Germinal center (tissue), 1 donor: ENCODE measurements at regions not wholly inside any gene's neighbourhood (a gene's known extent, or its start where the extent isn't known, plus 50 kb on each side); places are given as distances from the start of the nearest gene placed in this dataset.

Experiments used
- DNase-seq: peaks from one replicate; pipeline ENCODE4 v3.0.0; 2012; ENCODE audit warnings: mixed read lengths, low spot score

DNA sequence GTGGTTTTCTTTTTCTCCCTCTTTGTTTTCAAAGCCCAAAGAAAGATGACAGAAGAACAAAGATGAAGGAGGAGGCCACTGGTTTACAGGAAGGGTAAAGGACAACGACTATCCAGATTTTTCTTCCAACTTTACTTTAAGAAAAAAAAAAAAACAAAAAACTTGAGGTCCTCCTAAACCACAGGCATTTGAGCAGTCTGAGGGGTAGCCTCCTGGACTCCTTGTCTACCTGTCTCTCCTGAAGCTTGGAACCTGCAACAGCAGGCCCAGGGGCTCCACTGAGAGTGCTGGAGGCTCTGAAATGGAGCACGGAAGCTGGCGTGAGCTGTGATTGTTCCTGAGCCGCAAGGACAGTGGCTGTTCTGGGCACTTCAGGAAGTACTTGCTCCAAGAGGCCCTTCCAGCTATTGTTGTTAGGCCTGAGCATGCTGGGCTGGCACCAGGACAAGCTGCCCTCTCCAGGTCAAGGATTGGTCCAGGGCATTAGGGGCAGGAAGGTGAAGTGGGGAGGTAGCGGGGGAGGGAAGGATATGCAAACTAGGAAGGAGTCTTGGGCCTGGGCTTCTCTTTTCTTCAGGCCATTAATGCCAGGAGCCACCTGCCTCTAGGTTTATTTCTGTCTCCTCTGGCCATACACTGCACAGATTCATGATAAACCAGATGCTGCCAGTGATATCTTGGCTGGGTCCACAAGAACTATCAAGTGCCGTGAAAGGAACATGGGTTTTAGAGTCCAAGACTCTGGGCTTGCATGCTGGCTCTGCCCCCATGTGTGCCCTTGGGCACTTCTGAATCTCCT lies 147.3 kb downstream of the CCDC34 start:
- no peak for DNase-seq

DNA sequence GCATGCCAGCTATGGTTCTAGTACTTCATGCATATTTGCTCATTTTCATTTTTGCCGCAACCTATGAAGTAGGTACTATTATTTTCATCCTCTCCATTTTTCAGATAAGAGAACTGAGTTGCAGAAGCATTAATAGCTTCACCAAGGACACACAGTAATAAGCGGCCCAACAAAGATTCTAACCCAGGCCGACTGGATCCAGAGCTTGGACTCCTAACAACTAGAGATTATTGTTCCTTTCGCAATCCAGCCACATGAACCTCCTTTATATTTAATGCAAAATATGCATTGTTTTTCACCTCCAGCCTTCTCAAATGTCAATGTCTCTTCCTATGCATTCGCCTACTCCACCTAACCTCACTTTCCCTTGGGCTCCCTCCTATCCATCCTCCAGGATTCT lies 148.3 kb downstream of the CCDC34 start:
- no peak for DNase-seq

DNA sequence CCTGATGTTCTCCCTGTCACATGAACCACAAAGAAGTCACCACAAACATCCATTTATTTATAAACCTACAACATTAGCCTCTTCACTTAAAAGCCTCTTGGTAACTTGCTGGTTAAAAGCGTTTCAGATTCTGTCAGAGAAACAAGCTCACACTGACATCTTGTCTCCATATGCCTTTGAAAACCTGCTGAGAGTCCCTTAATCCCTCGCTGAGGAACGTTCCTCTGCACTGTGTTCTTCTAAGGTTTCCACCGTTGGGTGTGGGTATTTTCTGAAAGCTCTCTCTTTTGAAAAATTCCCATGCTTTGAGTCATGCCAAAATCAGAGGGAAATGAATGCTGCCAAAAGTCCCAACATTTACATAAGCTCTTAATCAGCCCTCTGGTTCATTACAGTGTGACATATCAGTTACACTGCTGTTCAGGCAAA lies 149.8 kb downstream of the CCDC34 start:
- DNase-seq, result no peak

DNA sequence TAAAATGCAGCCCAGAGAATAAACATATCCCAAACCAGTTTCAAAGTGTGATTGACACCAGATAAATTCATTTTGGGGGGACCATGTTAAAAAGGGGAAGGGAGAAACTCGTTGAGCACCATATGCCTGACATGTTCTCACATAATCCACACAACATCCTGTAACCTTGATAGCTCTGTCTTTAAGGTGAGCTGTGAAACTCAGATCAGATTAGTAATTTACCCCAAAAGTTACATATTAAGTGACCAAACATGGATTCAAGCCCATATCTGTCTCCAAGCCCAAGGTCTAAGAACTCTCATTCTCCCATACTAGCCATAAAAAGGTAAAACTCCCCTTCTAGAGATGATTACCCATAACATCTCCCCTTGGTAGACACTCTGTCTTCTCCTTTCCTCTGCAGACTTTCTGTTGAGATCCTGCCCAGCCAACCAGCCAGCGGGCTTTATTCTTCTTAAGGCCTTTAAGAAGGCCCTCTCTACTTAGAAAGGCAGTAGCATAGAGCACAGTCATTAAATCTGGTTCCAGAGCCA lies 150.7 kb downstream of the CCDC34 start:
- DNase-seq, result no peak

- no peak for DNase-seq
These were observed 151.5 kb downstream of the CCDC34 start for GRCh38 chr11:27211370-27212127.

DNA sequence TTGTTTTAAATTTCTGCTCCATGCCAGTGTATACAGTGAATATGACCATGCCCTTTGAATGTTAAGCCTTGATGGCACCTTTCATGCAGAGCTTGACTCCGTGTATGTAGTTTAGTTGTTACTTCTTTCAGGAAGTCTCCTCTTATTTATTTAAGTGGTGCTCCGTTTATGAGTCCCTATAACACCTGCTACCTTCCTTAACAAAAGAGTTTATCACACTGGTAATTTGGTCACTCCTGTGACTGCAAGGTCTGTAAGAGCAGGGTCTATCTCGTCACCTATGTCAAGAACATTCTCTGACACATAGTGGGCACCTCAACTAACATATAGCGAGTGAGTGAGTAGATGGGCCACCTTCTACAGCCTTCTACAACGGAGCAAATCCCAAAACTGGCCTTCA lies 152.5 kb downstream of the CCDC34 start:
- DNase-seq, result no peak

- no peak for DNase-seq
These were observed 153.4 kb downstream of the CCDC34 start for GRCh38 chr11:27209562-27210005.

- DNase-seq, result no peak
These were observed 154.2 kb downstream of the CCDC34 start for GRCh38 chr11:27208846-27209245.

DNA sequence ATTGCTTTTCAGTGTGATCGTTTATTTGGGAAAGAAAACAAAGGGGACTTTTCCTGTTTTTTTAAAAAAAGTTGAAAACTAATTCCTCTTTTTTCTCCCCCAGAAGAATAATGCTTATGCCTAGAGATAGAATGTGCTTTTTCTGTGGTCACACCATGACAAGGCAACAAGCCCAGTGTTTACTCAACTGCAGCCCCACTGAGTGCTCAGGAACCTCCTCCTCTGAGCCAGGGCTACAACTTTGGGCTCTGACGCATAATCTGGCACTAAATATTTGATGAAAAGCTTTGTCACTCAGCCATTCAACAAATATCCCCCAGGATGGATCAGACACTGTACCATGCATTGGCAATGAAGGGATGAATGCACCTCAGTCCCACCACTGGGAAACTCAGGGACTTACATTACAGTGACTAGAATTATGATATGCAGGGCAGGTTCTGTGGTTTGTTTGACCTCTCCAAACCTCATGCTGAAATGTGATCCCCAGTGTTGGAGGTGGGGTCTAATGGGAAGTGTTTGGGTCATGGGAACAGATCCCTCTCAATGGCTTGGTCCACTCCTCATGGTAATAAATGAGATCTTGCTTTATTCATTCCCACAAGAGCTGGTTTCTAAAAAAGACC lies 155.9 kb downstream of the CCDC34 start:
- DNase-seq, result no peak

- no peak for DNase-seq
These were observed 157.0 kb downstream of the CCDC34 start for GRCh38 chr11:27205779-27206570.

- no peak for DNase-seq
These were observed 157.8 kb downstream of the CCDC34 start for GRCh38 chr11:27205250-27205649.

GRCh38 chr11:27204529-27204928 lies 158.5 kb downstream of the CCDC34 start:
- DNase-seq, result no peak

DNA sequence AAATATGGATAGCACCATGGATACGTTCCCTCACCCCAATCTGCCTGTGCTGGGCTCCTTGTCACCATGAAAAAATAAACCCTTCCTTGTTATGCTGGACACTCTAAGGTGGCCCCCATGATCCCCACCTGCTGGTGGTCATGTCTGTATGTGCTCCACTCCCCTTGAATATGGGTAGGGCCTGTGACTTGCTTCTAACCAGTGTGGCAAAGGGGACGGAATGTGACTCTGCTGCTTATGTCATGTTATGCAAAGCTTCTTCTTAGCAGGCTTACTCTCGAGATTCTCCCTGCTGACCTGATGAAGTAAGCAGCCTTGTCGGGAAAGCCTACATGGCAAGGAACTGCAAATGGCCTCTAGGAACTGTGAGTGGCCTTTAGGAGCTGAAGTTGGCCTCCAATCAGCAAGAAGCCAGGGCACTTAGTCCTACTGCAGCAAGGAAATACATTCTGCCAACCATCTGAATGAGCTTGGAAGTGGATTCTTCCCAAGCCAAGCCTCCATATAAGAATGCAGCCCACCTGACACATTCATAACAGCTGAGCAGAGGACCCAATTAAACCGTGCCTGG lies 159.9 kb downstream of the CCDC34 start:
- DNase-seq, result no peak

DNA sequence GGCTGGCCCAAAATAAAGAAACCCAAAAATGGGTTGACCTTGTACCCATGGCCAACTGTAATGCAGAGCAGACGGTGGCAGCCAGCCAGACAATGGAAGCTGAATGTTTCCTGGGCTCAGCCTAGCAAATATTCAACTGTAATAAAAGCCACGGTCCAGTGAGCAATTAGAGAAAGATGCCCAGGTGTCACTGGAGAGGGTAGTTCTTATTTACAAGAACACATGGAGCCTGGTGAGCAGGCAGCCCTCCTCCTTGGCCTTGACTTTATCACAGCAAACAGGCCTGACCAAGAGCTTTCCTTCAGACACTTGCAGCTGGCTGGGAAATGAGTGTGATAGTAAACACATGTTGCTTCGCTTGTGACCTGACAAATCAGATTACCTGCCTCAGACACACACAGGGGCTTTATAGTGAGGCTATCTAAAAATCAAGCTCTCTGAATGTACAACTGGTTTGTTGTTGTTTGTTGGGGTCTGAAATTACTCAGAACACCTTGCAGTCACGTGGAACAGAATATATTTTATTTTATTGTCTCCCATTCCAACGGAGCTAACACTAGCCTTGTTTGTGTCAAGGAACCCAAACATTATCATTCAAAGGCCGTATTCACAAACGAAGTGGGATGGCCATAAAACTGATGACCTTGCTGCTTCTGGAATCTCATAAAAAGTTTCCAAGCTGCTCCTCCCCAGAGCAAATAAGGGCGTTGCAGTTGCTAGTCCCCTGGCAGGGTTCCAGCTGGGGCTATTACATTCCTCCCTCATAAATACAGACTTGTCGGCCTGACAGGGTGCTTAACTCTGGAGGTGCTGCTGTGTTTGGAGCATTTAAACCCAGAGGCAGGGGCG lies 161.1 kb downstream of the BBOX1 start:
- no peak for DNase-seq

- DNase-seq, result no peak
These were observed 160.3 kb downstream of the BBOX1 start for GRCh38 chr11:27200779-27201453.

GRCh38 chr11:27196203-27196897 lies 155.7 kb downstream of the BBOX1 start:
- DNase-seq, result no peak

DNA sequence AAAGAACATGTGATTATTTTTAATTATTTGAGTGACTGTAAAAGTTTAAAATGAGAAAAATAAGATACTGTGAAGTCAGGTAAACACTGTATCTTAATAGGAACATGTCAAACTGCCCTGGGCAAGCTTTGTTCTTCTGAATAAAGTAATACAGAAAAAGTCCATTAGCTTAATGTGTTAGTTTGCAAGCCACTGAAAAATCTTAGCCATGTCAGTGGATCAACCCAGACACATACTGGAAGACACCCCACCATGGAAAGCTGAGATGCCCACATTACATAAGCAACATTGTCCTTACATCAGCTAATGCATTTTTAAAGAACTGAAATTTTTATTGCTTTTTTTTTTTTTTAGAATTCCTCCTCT lies 155.2 kb downstream of the BBOX1 start:
- no peak for DNase-seq

DNA sequence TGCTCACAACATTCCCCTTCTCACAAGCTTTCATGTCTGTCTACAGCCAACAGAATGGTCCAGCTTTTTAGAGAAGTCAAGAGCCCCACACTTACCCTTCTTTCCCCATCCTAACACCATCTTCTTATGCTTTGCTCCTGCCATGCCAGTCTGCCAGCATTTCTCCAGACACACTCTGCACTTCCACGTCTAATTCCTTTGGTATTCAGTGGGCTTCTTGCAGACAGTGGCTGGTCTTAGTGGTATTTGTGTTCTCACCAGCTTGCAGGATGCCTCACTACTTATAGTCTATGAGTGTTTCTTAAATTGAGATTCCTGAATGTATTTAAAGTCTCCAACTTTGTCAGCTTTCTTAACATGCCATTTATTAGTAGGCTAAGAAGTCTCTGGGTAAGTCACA lies 154.4 kb downstream of the BBOX1 start:
- DNase-seq, result no peak

- no peak for DNase-seq
These were observed 153.0 kb downstream of the BBOX1 start for GRCh38 chr11:27193434-27194225.
